Chondrocyte (in vitro differentiated cells): ENCODE measurements at regions not wholly inside any gene's neighbourhood (a gene's known extent, or its start where the extent isn't known, plus 50 kb on each side); places are given as distances from the start of the nearest gene placed in this dataset.

Source experiments
- DNase-seq: peaks from one replicate; pipeline ENCODE4 v3.0.0; 2021; ENCODE audit warnings: mixed read lengths, low spot score
- H3K27ac Mint-ChIP-seq: one replicate; pipeline ENCODE4 v1.8.0; 2021; ENCODE audit warnings: mild to moderate bottlenecking, moderate library complexity, mixed read lengths; ENCODE audit not compliant: unreplicated experiment
- H3K27me3 Mint-ChIP-seq: 2 replicates; pipeline ENCODE4 v1.8.0; 2021; ENCODE audit warnings: low read depth, mixed read lengths
- H3K36me3 Mint-ChIP-seq: 2 replicates; pipeline ENCODE4 v1.8.0; 2021; ENCODE audit warnings: low read depth, mixed read lengths
- H3K4me1 Mint-ChIP-seq: 2 replicates; pipeline ENCODE4 v1.8.0; 2021; ENCODE audit warnings: low read depth, mild to moderate bottlenecking, mixed read lengths
- H3K4me3 Mint-ChIP-seq: one replicate; pipeline ENCODE4 v1.8.0; 2021; ENCODE audit warnings: mild to moderate bottlenecking, moderate library complexity, mixed read lengths; ENCODE audit not compliant: unreplicated experiment
- H3K9me3 Mint-ChIP-seq: 2 replicates; pipeline ENCODE4 v1.8.0; 2021; ENCODE audit warnings: low read depth, mixed read lengths
- CTCF ChIP-seq: fragments of 200-600 bp; sonication (generic); IDR thresholded peaks from 2 replicates; pipeline ENCODE4 v1.5.0; 2021; ENCODE audit warnings: antibody characterized with exemption, mild to moderate bottlenecking, moderate library complexity

GRCh38 chr16:60180609-60181008, 1446.5 kb upstream of the GOT2 start:
- Mint-ChIP-seq H3K9me3 (no peaks in the 10 kb centered on the region), H3K36me3 (no peaks in the 10 kb centered on the region), H3K4me3 (no peak overlapping the region), H3K4me1 (no peaks in the 10 kb centered on the region), H3K27me3 (peaks cover 1% of the 10 kb centered on the region), H3K27ac (no peak overlapping the region)
- no peak for DNase-seq
- TF ChIP-seq CTCF = no peak

GRCh38 chr16:60170196-60170595, 1436.1 kb upstream of the GOT2 start:
- Mint-ChIP-seq H3K4me1 (no peaks in the 10 kb centered on the region), H3K36me3 (peaks cover 2% of the 10 kb centered on the region), H3K27me3 (peaks cover 7% of the 10 kb centered on the region), H3K27ac (no peak overlapping the region), H3K4me3 (no peak overlapping the region), H3K9me3 (peaks cover 5% of the 10 kb centered on the region)
- no peak for TF ChIP-seq CTCF
- no peak for DNase-seq

DNA sequence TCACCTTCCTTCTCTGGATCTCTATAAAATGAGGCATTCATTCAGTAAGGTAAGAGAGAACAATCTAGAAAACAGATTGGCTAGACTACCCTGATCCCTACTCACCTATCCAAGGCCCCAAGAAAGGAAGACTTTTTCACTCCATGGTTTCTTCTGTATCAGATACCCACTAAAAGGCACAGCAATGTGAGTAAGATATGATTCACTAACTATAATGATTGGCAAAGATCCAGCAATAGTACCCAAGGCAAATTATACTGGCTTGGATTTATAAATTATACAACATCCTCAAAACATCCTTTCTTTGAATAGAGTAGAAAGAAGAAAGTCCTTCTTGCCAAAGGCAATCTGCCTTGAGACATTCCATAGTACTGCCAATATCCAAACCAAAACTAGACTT, 1432.0 kb upstream of the GOT2 start:
- Mint-ChIP-seq H3K36me3 (no peaks in the 10 kb centered on the region), H3K27me3 (no peaks in the 10 kb centered on the region), H3K4me3 (no peak overlapping the region), H3K9me3 (no peaks in the 10 kb centered on the region), H3K4me1 (no peaks in the 10 kb centered on the region), H3K27ac (no peak overlapping the region)
- no peak for TF ChIP-seq CTCF
- DNase-seq = no peak

DNA sequence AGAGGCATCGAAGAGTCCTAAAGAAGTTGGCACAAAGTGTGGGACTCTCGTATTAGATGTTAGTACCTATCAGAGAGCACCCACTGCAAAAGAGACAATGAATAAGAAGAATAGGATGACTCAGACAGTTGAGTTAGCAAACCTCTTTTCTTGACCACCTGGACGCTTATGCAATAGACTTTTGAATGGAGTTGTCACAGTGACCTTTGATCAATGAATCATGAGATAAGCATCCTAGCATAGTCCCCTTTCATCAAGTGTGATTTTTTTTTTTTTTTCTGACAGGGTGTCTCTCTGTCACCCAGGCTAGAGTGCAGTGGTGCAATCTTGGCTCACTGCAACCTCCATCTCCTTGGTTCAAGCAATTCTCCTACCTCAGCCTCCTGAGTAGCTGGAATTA, 1417.9 kb upstream of the GOT2 start:
- TF ChIP-seq CTCF = no peak
- H3K9me3 Mint-ChIP-seq = peaks cover 21% of the 10 kb centered on the region
- no peaks in the 10 kb centered on the region for H3K36me3 Mint-ChIP-seq
- no peaks in the 10 kb centered on the region for H3K4me1 Mint-ChIP-seq
- no peak for DNase-seq
- H3K27me3 Mint-ChIP-seq = no peaks in the 10 kb centered on the region
- H3K4me3 Mint-ChIP-seq = no peak overlapping the region
- no peak overlapping the region for H3K27ac Mint-ChIP-seq

GRCh38 chr16:60150907-60151306, 1416.8 kb upstream of the GOT2 start:
- H3K4me3 Mint-ChIP-seq = no peak overlapping the region
- no peak overlapping the region for H3K27ac Mint-ChIP-seq
- DNase-seq = no peak
- H3K9me3 Mint-ChIP-seq = peaks cover 21% of the 10 kb centered on the region
- H3K4me1 Mint-ChIP-seq = no peaks in the 10 kb centered on the region
- no peaks in the 10 kb centered on the region for H3K36me3 Mint-ChIP-seq
- no peaks in the 10 kb centered on the region for H3K27me3 Mint-ChIP-seq
- TF ChIP-seq CTCF = no peak
